ENCODE measurements at regions not wholly inside any gene's neighbourhood (a gene's known extent, or its start where the extent isn't known, plus 50 kb on each side); places are given as distances from the start of the nearest gene placed in this dataset.
"Not testable (repeated sequence)": the region's sequence is repeated elsewhere in the genome, so short reads cannot be mapped to it uniquely, and the experiment has no call there.

GRCh38 chr1:4175566-4176405 is 275.7 kb upstream of the C1orf174 start:
- no peak for ATAC-seq

GRCh38 chr1:4176841-4177240 is 276.8 kb upstream of the C1orf174 start:
- ATAC-seq: no peak

DNA sequence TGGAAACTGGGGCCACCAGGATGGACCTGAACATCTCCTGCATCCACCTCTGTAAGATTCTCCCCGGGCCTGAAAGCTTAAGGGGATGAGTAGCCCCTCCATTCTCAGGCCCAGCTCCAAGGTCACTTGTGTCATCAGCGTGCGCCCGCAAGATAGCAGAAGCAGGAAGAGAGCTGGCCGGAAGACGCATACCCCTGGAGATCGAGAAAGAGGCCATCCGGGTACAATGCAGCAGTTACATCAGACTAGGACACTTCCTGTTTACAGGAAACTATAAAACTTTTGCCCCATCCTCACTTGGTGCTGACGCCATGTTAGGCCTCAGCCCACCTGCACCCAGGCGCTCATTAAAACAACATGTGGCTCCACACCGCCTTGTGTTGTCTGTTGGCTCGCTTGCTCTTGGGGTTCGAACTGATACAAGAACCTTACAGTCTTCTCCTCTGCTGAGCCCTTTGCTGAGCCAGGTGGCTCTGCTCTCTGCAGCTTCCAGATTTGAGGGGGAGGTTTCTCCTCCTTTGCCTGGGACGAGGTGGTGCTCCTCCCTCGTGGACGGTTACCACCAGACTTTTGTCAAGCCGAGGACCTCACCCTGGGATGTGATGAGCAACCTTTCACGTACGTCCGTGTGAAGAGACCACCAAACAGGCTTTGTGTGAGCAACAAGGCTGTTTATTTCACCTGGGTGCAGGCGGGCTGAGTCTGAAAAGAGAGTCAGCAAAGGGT is 277.5 kb upstream of the C1orf174 start:
- no peak for ATAC-seq

DNA sequence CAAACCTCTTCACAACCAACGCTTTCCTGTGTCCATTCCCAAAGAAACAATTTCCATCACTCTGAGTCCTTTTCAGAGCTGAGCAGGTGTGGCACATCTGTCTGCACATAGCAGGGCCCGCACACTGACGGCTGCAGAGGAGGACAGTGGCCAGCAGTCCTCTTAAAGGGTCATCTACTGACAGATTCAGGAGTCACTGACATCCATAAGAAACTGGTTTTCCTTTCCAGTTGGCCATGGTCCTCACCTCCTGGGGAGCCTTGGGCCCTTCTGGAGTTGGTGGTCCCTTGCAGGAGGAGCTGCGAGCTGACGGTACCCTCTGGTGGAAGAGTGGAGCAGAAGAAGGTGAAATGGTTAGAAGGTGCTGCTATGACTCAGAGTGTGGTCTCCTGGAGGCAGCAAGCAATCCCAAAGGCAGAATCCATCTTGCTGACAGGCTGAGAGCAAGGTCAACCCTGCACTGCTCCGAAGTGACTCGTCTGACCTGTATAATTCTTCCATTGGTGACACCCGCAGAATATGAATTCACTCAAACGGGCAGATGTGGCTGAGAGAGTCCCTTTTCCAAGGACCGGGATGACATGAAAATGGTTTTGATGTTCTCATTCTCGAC is 278.5 kb upstream of the C1orf174 start:
- ATAC-seq: no peak

DNA sequence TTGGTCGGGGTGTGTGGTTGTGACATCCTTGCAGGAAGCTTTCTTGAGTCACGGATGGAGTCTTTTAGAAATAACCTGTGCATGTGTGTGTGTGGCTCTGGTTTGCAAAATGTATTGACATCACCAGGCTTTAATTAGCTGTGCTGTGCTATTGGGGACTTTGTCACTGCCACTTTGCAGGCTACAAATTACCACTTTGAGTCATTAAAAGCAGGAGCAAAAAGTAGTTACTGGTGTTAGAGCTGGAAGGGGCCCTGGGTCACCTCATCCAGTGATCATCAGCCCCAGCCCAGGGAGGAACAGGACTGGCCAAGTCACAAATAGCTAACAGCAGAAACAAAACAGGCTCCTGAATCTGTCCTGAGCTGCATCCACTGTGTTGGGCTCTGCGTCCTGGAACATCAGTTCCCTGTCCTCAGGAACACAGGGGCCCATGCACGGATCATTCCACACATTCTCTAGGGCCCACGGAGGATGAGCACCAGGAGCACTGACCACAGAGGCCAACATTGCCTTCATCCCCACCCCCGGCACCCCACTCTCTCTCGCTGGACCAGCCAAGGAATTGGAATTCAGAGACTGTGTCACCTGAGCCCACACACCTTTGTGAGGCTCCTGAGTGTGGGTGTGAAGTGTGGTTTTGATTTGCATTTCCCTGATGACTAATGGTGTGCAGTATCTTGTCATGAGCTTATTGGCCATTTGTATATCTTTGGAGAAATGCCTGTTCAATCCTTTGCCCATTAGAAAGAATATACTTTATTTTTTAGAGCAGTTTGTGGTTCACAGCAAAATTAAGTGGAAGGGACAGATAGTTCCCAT is 280.1 kb upstream of the C1orf174 start:
- ATAC-seq: no peak

DNA sequence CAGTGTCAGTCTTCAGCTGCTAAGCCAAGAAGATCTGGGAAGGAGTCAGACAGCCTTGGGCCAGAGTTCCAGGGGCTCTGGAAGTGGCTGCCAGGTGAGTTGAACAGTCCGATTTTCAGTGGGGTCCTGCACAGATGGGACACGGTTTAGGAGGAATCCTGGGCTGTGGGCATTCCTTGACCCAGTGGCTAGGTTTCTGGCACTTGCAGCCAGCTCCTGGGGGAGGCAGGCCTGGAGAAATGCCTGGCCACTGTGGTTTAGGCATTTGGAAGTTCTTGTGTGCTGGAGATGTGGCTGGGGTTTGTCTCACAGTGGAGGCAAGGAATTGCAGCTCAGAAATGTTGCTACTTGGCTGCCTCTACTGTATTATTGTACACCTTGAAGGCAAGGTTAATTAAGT is 286.4 kb upstream of the C1orf174 start:
- not testable (repeated sequence) for ATAC-seq

GRCh38 chr1:4203501-4203900 is 303.4 kb upstream of the C1orf174 start:
- no peak for ATAC-seq

DNA sequence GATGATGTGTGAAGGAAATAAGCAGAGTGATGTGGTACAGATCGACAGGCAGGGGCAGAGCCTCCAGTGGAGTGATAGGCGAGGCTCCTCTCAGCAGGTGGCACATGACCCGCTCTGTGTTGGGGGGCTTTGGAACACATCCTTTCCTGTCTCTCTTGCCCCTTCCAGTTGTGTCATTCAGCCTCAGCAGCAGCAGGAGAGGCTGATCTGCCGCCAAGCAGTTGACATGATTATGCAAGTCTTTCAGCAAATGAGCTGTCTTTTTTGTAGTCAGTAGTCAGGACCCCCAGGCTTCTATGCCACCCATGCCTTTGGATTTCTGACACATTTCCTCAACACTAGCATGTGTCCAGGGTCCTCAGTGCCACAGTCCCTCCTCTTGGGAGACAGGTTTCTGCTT is 307.1 kb upstream of the C1orf174 start:
- no peak for ATAC-seq

DNA sequence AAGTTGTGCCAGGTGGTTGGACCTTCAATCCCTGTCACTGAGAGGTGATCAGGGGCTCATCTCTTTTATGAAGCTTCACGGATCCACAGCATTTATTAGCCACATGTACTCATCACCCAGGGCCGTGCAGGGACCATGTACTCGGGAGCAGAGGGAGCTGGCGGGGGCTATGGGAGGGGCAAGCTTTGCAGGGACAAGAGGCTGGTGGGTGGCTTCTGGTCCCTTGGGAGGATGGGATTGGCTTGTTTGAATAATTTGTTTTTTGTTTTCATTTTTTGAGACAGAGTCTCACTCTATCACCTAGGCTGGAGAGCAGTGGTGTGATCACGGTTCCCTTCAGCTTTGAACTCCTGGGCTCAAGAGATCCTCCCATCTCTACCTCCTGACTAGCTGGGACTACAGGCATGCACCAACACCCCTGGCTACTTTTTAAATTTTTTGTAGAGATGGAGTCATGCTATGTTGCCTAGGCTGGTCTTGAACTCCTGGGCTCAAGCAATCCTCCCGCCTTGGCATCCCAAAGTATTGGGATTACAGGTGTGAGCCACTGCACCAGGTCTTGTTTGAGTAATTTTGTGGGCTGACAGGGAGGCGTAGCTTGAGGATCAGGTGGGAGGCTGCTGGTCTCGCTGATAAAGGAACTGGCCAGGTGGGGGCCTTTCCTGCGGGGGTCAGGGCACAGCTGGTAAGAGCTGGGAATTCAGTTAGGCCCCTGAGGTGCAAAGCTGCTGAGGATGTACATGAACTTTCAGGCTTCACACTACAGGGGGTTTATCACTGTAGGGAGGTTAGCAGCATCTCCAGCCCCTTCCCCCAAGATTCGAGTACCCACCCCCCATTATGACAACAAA is 308.0 kb upstream of the C1orf174 start:
- ATAC-seq: no peak

DNA sequence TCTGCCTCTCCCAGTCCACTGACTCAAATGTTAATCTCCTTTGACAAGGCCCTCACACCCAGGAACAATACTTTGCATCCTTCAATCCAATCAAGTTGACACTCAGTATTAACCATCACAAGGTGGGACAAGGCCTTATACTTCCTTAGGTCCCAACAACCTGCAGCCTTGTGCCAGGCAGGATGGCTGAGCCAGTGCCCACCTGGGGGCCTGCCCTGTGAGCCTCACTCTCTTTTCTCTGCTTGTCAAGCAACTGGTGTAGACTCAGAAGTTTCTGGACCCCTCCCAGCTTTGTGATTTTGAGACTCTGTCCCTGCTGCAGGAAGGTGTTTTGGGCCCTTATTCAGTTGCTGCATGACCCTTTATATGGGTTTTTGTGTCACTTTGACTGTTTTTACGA is 310.0 kb upstream of the C1orf174 start:
- no peak for ATAC-seq

DNA sequence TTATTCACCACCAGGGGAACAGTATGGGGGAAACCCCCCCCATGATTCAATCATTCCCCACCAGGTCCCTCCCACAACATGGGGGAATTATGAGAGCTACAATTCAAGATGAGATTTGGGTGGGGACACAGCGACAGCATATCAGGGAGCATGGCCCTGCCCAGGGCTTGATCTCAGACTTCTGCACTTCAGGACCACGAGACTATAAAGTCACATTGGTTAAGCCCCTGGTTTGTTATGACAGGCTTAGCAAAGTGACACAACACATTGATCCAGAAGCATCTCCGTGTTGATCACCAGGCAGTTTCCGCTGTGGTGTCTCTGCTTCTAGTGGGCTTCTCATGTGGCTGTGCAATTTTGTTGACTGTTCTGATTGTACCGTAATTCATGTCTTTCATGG is 312.7 kb upstream of the C1orf174 start:
- no peak for ATAC-seq

- ATAC-seq: no peak
These were observed 313.4 kb upstream of the C1orf174 start for GRCh38 chr1:4213366-4213973.

GRCh38 chr1:4214826-4215225 is 314.8 kb upstream of the C1orf174 start:
- ATAC-seq: no peak

- ATAC-seq: no peak
These were observed 315.3 kb upstream of the C1orf174 start for GRCh38 chr1:4215391-4215790.

- ATAC-seq: no peak
These were observed 316.2 kb upstream of the C1orf174 start for GRCh38 chr1:4216231-4216630.

DNA sequence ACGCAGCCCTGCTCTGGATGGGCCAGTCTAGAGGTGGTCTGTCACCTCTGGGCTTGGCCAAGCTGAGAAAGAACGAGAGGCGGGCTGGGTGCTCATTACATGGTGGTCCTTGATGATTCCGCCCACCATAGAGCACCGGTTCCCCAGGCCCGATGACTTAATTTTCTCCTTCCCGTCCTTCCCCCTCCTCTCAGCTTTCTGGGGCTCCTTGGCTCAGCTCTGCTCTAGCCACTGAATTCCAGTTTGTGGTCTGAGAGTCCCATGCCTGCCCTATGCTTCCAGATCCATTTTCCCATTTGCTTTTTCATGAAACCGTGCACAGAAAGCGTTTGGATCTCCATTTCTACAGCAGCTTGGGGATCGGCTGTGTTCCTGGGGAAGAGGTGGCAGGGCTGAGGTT is 318.5 kb upstream of the C1orf174 start:
- no peak for ATAC-seq

GRCh38 chr1:4219111-4219510 is 319.0 kb upstream of the C1orf174 start:
- no peak for ATAC-seq

GRCh38 chr1:4219826-4220225 is 319.8 kb upstream of the C1orf174 start:
- ATAC-seq: no peak

DNA sequence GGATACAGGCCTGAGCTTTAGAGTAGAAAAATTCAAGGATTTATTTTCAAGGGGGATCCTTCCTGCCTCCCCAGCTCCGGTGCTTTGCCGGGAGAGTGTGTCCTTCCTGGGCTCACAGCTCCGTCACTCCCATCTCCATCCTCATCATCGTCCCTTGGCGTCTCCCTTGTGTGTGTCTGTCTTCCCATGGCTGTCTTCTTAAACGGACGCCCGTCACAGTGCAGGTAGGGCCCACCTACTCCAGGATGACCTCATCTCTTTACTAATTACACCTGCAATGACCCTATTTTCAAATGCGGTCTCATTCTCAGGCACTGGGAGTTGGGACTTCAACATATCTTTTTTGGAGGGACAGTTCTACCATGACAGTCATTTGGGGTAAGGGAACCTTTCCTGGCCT is 320.3 kb upstream of the C1orf174 start:
- no peak for ATAC-seq

DNA sequence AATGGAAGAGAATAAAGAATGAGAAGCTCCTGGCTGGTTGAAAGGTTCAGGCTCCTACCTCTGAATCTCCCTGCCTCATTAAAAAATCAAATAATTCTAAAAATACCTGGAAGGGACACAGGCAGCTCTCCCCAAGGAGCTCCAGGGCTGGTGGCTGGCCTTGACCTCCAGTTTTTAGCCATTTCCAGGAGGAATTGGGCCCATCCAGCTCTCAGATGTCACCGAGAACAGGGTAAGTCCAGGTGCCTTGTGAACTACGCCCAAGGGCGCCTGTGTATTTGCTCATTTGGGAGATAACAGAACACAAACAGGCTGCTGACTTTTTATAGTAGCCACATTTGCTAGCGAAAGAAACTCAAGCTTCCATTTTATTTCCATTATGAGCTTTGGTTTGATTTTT is 321.0 kb upstream of the C1orf174 start:
- no peak for ATAC-seq

- ATAC-seq: no peak
These were observed 324.8 kb upstream of the C1orf174 start for GRCh38 chr1:4224684-4225467.
